ENCODE measurements at regions not wholly inside any gene's neighbourhood (a gene's known extent, or its start where the extent isn't known, plus 50 kb on each side); places are given as distances from the start of the nearest gene placed in this dataset.
A peak's percentile ranks its signal among the peaks of the same experiment; 100 is the strongest.

- H3K36me3 ChIP-seq (ENCODE audit: low read depth) = no peaks in the 10 kb centered on the region
- ATAC-seq (ENCODE audit: low read depth) (no peak), DNase-seq (ENCODE audit: low spot score) (no peak)
- H3K9me3 ChIP-seq (ENCODE audit: severe bottlenecking) = no peaks in the 10 kb centered on the region
- no peaks in the 10 kb centered on the region for H3K27me3 ChIP-seq (ENCODE audit: insufficient read depth, poor library complexity, severe bottlenecking)
- H3K27ac ChIP-seq (ENCODE audit: poor library complexity, severe bottlenecking) = no peak overlapping the region
- no peaks in the 10 kb centered on the region for H3K4me1 ChIP-seq (ENCODE audit: insufficient read depth, poor library complexity, severe bottlenecking)
- no peak overlapping the region for H3K4me3 ChIP-seq (ENCODE audit: severe bottlenecking)
- TF ChIP-seq CTCF (IDR thresholded peaks at IDR 0.05; ENCODE audit: poor library complexity, severe bottlenecking) = no peak
These were observed 969.2 kb upstream of the PRKX start for GRCh38 chrX:4682636-4683035.

DNA sequence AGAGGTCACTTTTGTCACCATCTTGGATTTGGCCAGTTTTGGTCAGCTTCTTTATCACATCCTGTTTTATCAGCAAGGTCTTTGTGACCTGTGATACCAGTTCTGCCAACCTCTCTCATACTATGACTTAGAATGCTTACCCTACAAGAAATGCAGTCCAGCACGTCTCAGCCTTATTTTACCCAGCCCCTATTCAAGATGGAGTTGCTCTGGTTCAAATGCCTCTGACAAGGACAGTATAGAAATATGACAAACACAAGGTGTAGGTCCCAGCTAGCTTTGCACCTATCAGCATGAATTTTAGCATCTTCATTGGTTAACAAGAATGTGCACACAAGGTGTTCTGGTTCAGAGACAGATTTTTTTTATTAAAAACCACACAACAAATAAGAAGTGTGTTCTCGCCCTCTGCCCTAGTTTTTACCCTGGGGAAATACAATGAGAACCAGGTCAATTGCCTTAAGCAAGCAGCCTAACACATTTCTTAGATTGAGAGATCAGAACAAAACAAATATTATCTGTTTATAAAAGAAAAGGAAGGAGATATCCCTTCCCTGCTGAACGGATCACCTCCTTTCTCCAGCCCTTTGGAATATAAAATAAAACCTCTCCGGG lies 962.3 kb upstream of the PRKX start:
- no peak for TF ChIP-seq CTCF (IDR thresholded peaks at IDR 0.05; ENCODE audit: poor library complexity, severe bottlenecking)
- ATAC-seq (ENCODE audit: low read depth) = no peak
- H3K27ac ChIP-seq (ENCODE audit: poor library complexity, severe bottlenecking) = no peak overlapping the region
- H3K27me3 ChIP-seq (ENCODE audit: insufficient read depth, poor library complexity, severe bottlenecking) = no peaks in the 10 kb centered on the region
- no peaks in the 10 kb centered on the region for H3K36me3 ChIP-seq (ENCODE audit: low read depth)
- no peak overlapping the region for H3K4me3 ChIP-seq (ENCODE audit: severe bottlenecking)
- no peaks in the 10 kb centered on the region for H3K9me3 ChIP-seq (ENCODE audit: severe bottlenecking)
- peaks cover 6% of the 10 kb centered on the region for H3K4me1 ChIP-seq (ENCODE audit: insufficient read depth, poor library complexity, severe bottlenecking)
- no peak for DNase-seq (ENCODE audit: low spot score)

DNA sequence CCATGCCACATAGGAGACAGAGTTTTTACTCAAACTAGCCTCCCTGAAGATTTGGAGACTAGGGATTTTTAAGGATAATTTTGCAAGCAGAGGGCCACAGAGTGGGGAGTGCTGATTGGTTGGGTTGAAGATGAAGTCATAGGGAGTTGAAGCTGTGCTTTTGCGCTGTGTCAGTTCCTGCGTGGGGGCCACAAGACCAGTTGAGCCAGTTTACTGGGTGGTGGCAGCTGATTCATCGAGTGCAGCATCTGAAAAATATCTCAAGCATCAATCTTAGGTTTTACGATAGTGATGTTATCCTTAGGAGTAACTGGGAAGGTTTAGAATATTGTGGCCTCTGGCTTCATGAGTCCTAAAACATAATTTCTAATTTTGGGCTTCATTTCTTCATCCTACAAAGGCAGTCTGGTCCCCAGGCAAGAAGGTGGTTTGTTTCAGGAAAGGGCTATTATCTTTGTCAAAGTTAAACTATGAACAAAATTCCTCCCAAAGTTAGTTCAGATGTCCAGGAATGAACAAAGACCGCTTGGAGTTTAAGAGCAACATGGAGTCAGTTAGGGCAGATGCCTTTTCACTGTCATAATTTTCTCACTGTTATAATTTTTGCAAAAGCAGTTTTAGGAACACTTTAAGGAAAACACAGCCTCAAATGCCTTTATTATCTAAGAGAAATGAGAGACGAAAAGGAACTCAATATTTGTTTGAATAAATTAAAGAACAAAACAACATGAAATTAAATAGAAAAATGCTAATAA lies 960.8 kb upstream of the PRKX start:
- no peaks in the 10 kb centered on the region for H3K27me3 ChIP-seq (ENCODE audit: insufficient read depth, poor library complexity, severe bottlenecking)
- no peak overlapping the region for H3K4me3 ChIP-seq (ENCODE audit: severe bottlenecking)
- no peaks in the 10 kb centered on the region for H3K9me3 ChIP-seq (ENCODE audit: severe bottlenecking)
- ATAC-seq (ENCODE audit: low read depth) (peak; percentile 40; the same call in 2 of the 3 replicates), DNase-seq (ENCODE audit: low spot score) (no peak)
- no peaks in the 10 kb centered on the region for H3K36me3 ChIP-seq (ENCODE audit: low read depth)
- TF ChIP-seq CTCF (IDR thresholded peaks at IDR 0.05; ENCODE audit: poor library complexity, severe bottlenecking) = no peak
- peaks cover 6% of the 10 kb centered on the region for H3K4me1 ChIP-seq (ENCODE audit: insufficient read depth, poor library complexity, severe bottlenecking)
- H3K27ac ChIP-seq (ENCODE audit: poor library complexity, severe bottlenecking) = no peak overlapping the region

- Histone ChIP-seq H3K4me1 (ENCODE audit: insufficient read depth, poor library complexity, severe bottlenecking) (peaks cover 6% of the 10 kb centered on the region), H3K9me3 (ENCODE audit: severe bottlenecking) (no peaks in the 10 kb centered on the region), H3K27me3 (ENCODE audit: insufficient read depth, poor library complexity, severe bottlenecking) (no peaks in the 10 kb centered on the region), H3K36me3 (ENCODE audit: low read depth) (no peaks in the 10 kb centered on the region), H3K27ac (ENCODE audit: poor library complexity, severe bottlenecking) (no peak overlapping the region), H3K4me3 (ENCODE audit: severe bottlenecking) (no peak overlapping the region)
- no peak for ATAC-seq (ENCODE audit: low read depth)
- TF ChIP-seq CTCF (IDR thresholded peaks at IDR 0.05; ENCODE audit: poor library complexity, severe bottlenecking) = no peak
- DNase-seq (ENCODE audit: low spot score) = no peak
These were observed 957.9 kb upstream of the PRKX start for GRCh38 chrX:4671344-4671743.

GRCh38 chrX:4670606-4671005 lies 957.2 kb upstream of the PRKX start:
- Histone ChIP-seq H3K27me3 (ENCODE audit: insufficient read depth, poor library complexity, severe bottlenecking) (no peaks in the 10 kb centered on the region), H3K4me1 (ENCODE audit: insufficient read depth, poor library complexity, severe bottlenecking) (peaks cover 6% of the 10 kb centered on the region), H3K36me3 (ENCODE audit: low read depth) (no peaks in the 10 kb centered on the region), H3K9me3 (ENCODE audit: severe bottlenecking) (no peaks in the 10 kb centered on the region), H3K27ac (ENCODE audit: poor library complexity, severe bottlenecking) (no peak overlapping the region), H3K4me3 (ENCODE audit: severe bottlenecking) (no peak overlapping the region)
- no peak for ATAC-seq (ENCODE audit: low read depth)
- TF ChIP-seq CTCF (IDR thresholded peaks at IDR 0.05; ENCODE audit: poor library complexity, severe bottlenecking) = no peak
- no peak for DNase-seq (ENCODE audit: low spot score)

Measured in RWPE2 (cell line).